AML-193 (cell line): ENCODE measurements at regions not wholly inside any gene's neighbourhood (a gene's known extent, or its start where the extent isn't known, plus 50 kb on each side); places are given as distances from the start of the nearest gene placed in this dataset.

ENCODE experiments used
- DNase-seq, 2 experiments: peaks; one replicate each; lab custom pipeline; 2025; lab: John Stamatoyannopoulos, UW

GRCh38 chr5:93320920-93321445 lies 260.0 kb downstream of the NR2F1-AS1 start:
- DNase-seq = no peak

- DNase-seq = no peak
Observed at GRCh38 chr5:93313672-93314071, 267.3 kb downstream of the NR2F1-AS1 start.

GRCh38 chr5:93311881-93312280 lies 269.1 kb downstream of the NR2F1-AS1 start:
- DNase-seq = no peak

GRCh38 chr5:93307557-93307956 lies 273.5 kb downstream of the NR2F1-AS1 start:
- DNase-seq = no peak

- DNase-seq = no peak
Observed at GRCh38 chr5:93305984-93306383, 275.0 kb downstream of the NR2F1-AS1 start.

- DNase-seq = no peak
Observed at GRCh38 chr5:93304456-93305250, 276.4 kb downstream of the NR2F1-AS1 start.

GRCh38 chr5:93303291-93303691 lies 277.7 kb downstream of the NR2F1-AS1 start:
- no peak for DNase-seq

- DNase-seq = no peak
Observed at GRCh38 chr5:93302711-93303110, 278.3 kb downstream of the NR2F1-AS1 start.

GRCh38 chr5:93300945-93301344 lies 280.1 kb downstream of the NR2F1-AS1 start:
- no peak for DNase-seq

GRCh38 chr5:93300309-93300923 lies 280.6 kb downstream of the NR2F1-AS1 start:
- no peak for DNase-seq

GRCh38 chr5:93299681-93300308 lies 281.2 kb downstream of the NR2F1-AS1 start:
- DNase-seq = no peak

- no peak for DNase-seq
Observed at GRCh38 chr5:93297116-93297515, 283.9 kb downstream of the NR2F1-AS1 start.

- DNase-seq = no peak
Observed at GRCh38 chr5:93296338-93296737, 284.7 kb downstream of the NR2F1-AS1 start.

- no peak for DNase-seq
Observed at GRCh38 chr5:93294996-93295395, 286.0 kb downstream of the NR2F1-AS1 start.

GRCh38 chr5:93294199-93294598 lies 286.8 kb downstream of the NR2F1-AS1 start:
- DNase-seq = no peak

- DNase-seq = no peak
Observed at GRCh38 chr5:93289942-93290341, 291.1 kb downstream of the NR2F1-AS1 start.

GRCh38 chr5:93285461-93285860 lies 295.6 kb downstream of the NR2F1-AS1 start:
- DNase-seq = no peak

GRCh38 chr5:93281980-93282772 lies 298.8 kb downstream of the NR2F1-AS1 start:
- no peak for DNase-seq

- no peak for DNase-seq
Observed at GRCh38 chr5:93280518-93280917, 300.5 kb downstream of the NR2F1-AS1 start.

GRCh38 chr5:93279296-93279963 lies 301.6 kb downstream of the NR2F1-AS1 start:
- DNase-seq = no peak

- DNase-seq = no peak
Observed at GRCh38 chr5:93278896-93279295, 302.1 kb downstream of the NR2F1-AS1 start.

GRCh38 chr5:93277051-93277450 lies 304.0 kb downstream of the NR2F1-AS1 start:
- no peak for DNase-seq
